Upper lobe of right lung (tissue), 1 donor: ENCODE measurements at regions not wholly inside any gene's neighbourhood (a gene's known extent, or its start where the extent isn't known, plus 50 kb on each side); places are given as distances from the start of the nearest gene placed in this dataset.
"Not testable (repeated sequence)": the region's sequence is repeated elsewhere in the genome, so short reads cannot be mapped to it uniquely, and the experiment has no call there.

ENCODE experiments used
- ATAC-seq: fragments of 200-7000 bp; cut with Tn5 transposase; one replicate; pipeline ENCODE4 v1.9.1; 2020; ENCODE audit warnings: mild to moderate bottlenecking, moderate library complexity
- DNase-seq: peaks from one replicate; pipeline ENCODE4 v3.0.0-alpha.2; 2020
- H3K27ac ChIP-seq: fragments of 200-600 bp; one replicate; pipeline ENCODE4 v1.8.0; 2022
- H3K27me3 ChIP-seq: fragments of 200-600 bp; one replicate; pipeline ENCODE4 v1.8.0; 2022; ENCODE audit warnings: mild to moderate bottlenecking
- H3K36me3 ChIP-seq: fragments of 200-600 bp; one replicate; pipeline ENCODE4 v1.8.0; 2022
- H3K4me1 ChIP-seq: fragments of 200-600 bp; one replicate; pipeline ENCODE4 v1.8.0; 2022
- H3K4me3 ChIP-seq: fragments of 200-600 bp; one replicate; pipeline ENCODE4 v1.8.0; 2022; ENCODE audit warnings: mild to moderate bottlenecking
- H3K9me3 ChIP-seq: fragments of 200-600 bp; one replicate; pipeline ENCODE4 v1.8.0; 2022
- intact Hi-C: fragments of 100-400 bp; cut with DNase I; formaldehyde crosslinking; loops from one replicate; pipeline ENCODE4 v1.11.0; 2022
- TF ChIP-seq, protein P1 (sequence below): fragments of 200-600 bp; IDR thresholded peaks from one replicate; pipeline ENCODE4 v1.8.0; 2022; ENCODE audit warnings: antibody characterized with exemption
- donor health status: DM: no; HTN: yes; CAD: no; lungs with severe emphysema.

DNA sequence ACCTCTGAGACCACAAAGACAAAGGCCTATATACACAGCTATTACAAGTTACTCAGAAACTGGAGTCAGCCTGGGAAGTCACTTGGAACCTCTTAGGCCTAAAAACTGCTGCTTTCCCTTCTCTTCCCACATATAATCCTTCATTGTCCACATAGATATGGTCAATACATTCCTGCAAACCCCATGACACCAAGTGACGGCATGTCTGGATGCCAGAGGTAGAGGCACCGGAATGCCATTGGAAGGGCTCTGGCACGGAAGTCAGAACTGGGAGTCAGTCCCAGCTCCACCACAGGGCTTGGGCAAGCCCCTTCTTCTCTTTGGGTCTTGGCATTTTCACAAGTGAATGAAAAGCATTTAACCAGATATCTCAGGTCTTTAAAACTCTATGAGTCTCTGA lies 204.7 kb downstream of the MATN1 start:
- no peaks in the 10 kb centered on the region for H3K36me3 ChIP-seq
- H3K4me1 ChIP-seq = peaks cover 5% of the 10 kb centered on the region
- no peak overlapping the region for H3K27ac ChIP-seq
- H3K4me3 ChIP-seq = no peak overlapping the region
- H3K9me3 ChIP-seq = no peaks in the 10 kb centered on the region
- no peaks in the 10 kb centered on the region for H3K27me3 ChIP-seq
- no peak for ATAC-seq
- TF ChIP-seq, protein P1, sequence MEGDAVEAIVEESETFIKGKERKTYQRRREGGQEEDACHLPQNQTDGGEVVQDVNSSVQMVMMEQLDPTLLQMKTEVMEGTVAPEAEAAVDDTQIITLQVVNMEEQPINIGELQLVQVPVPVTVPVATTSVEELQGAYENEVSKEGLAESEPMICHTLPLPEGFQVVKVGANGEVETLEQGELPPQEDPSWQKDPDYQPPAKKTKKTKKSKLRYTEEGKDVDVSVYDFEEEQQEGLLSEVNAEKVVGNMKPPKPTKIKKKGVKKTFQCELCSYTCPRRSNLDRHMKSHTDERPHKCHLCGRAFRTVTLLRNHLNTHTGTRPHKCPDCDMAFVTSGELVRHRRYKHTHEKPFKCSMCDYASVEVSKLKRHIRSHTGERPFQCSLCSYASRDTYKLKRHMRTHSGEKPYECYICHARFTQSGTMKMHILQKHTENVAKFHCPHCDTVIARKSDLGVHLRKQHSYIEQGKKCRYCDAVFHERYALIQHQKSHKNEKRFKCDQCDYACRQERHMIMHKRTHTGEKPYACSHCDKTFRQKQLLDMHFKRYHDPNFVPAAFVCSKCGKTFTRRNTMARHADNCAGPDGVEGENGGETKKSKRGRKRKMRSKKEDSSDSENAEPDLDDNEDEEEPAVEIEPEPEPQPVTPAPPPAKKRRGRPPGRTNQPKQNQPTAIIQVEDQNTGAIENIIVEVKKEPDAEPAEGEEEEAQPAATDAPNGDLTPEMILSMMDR = no peak
- intact Hi-C loops = no loop called here
- no peak for DNase-seq

DNA sequence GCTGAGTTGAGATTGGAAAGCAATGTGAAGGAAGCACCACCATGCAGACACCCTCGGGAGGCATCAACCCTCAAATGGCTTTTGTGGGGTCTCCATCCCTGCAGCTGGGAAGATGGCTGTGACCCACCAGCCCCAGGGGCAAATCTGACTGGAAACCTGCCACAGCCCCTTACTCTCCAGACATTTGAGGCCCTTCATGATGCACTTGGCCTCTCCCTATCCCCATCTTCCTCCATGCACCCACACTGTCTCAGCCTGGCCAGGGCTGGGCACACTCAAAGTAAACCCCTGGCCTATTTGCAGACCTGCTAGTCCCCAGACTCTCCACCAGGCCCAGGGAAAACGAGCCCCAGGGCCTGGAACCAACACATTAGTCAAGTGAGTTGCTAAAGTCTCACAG lies 205.2 kb downstream of the MATN1 start:
- intact Hi-C loops = no loop called here
- no peak for DNase-seq
- H3K27me3 ChIP-seq = no peaks in the 10 kb centered on the region

DNA sequence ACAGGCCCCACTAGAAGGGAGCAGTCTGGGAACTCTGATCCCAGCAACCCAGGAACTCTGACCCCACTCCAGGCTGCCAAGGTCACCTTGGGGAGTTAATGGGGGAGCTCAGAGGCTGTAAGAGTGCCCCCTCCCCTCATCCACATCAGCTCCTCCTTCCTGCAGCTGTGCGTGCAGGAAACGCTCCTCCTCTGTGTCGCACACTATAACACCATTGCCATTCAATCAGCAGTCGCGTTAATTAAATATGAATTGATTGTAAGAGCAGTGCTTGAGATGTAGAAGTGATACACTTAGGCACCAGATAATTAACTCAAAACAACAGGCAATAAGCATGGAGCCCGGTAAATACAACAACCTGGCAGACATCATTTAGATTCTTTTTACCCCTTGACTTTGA lies 205.7 kb downstream of the MATN1 start:
- H3K27me3 ChIP-seq, H3K4me1 ChIP-seq, DNase-seq, ATAC-seq, H3K27ac ChIP-seq, intact Hi-C loops, H3K36me3 ChIP-seq, H3K9me3 ChIP-seq, H3K4me3 ChIP-seq: not testable (repeated sequence)

More for the DNA sequence above, 205.2 kb downstream of the MATN1 start:
- no peaks in the 10 kb centered on the region for H3K36me3 ChIP-seq
- peaks cover 5% of the 10 kb centered on the region for H3K4me1 ChIP-seq
- H3K27ac ChIP-seq = no peak overlapping the region
- no peaks in the 10 kb centered on the region for H3K9me3 ChIP-seq
- TF ChIP-seq, protein P1 = no peak
- ATAC-seq = no peak
- H3K4me3 ChIP-seq = no peak overlapping the region

DNA sequence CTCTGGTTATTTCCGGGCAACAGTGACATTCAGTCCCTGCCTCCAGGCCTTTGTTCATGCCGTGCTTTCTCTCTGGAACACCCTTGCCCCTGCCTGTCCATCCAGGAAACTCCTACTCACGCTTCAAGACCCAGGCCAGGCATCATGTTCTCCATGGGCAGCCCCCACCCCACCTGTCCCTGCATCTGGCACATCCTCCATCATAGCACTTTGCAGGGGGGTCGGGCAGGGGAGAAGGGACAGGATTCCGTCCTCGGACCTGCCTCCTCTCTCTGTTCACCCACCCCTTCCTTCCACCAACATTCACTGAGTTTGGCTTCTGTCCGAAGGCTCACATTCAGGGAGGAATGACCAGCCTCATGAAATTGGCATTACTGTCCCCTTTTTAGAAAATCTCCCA lies 206.1 kb downstream of the MATN1 start:
- H3K36me3 ChIP-seq, H3K4me1 ChIP-seq, H3K9me3 ChIP-seq, H3K27me3 ChIP-seq, DNase-seq, H3K4me3 ChIP-seq, ATAC-seq, H3K27ac ChIP-seq, intact Hi-C loops: not testable (repeated sequence)

DNA sequence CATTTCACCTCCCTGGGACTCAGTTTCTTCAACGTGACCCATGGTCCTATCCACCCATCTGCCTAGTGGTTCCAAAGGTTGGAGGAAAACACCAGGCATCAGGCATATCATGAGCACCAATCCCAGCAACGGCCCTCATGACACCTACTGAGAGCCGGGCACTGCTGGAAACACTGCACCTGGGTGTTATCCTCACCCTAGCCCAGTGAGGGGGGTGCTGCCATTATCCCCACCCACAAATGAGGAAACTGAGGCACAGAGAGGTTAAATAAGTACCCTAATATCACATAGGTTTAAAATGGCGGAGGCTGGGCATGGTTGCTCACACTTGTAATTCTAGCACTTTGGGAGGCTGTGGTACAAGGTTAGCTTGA lies 206.9 kb downstream of the MATN1 start:
- no peak for DNase-seq
- H3K36me3 ChIP-seq = no peaks in the 10 kb centered on the region
- no peaks in the 10 kb centered on the region for H3K27me3 ChIP-seq
- intact Hi-C loops = no loop called here
- TF ChIP-seq, protein P1 = no peak
- no peak for ATAC-seq
- H3K9me3 ChIP-seq = no peaks in the 10 kb centered on the region
- no peak overlapping the region for H3K27ac ChIP-seq
- H3K4me3 ChIP-seq = no peak overlapping the region
- no peaks in the 10 kb centered on the region for H3K4me1 ChIP-seq

DNA sequence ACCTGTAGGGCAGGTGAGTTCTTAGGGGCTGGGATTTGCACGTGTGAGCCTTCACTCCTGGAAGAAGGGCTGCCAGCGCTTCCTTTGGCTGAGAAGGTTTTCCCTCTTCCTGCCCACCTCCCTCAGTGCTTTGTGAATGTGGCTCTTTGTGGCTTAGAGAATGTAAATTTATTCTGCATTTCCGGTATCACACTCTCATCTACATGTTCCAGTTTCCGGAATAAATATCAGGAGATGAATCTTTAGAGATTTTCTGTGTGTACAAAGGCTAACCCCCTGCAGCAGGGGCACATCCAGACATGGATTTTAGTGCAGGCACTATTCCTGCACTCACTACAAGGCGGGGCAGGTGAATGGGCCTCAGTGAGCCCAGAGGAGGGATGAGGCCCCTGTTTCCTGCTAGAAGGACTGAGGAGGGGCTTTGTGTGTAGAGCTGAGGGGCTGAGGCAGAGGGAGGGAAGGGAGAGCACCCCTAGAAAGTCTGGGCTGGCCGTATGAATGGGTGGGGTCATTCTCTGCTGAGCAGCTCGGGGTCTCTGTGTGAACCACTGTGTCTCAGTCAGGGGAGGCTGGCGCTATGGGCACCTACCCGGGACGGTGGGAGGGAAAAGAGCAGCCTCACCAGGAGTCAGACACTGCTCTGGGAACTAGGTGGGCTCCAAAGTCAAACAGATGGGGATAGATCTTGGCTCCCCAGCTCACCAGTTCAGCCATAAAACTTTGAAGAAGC lies 207.5 kb downstream of the MATN1 start:
- ATAC-seq = no peak
- Histone ChIP-seq H3K36me3 (no peaks in the 10 kb centered on the region), H3K4me1 (no peaks in the 10 kb centered on the region), H3K4me3 (no peak overlapping the region), H3K27me3 (no peaks in the 10 kb centered on the region), H3K9me3 (no peaks in the 10 kb centered on the region), H3K27ac (no peak overlapping the region)
- TF ChIP-seq, protein P1 = no peak
- intact Hi-C loops = no loop called here
- DNase-seq = no peak

DNA sequence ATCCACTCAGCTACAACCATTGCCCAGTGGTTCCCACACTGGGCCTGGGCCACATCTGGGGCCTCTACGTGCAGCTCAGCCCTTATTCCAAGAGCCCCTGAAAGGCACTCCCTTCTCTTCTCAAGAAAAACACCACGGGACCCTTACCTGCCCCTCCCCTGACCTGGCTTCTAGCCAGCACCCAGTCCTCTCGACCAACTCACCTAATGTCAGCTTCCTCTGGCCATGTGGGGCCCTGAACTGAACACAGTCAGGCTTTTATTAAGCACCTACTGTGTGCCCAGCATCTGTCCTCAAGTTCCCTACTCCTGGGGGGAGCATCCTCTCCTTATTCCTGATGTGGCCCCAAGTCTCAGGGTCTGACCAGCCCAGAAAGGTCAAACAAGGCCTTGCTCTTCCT lies 208.4 kb downstream of the MATN1 start:
- intact Hi-C loops = no loop called here
- TF ChIP-seq, protein P1 = no peak
- no peaks in the 10 kb centered on the region for H3K36me3 ChIP-seq
- no peaks in the 10 kb centered on the region for H3K9me3 ChIP-seq
- H3K4me1 ChIP-seq = no peaks in the 10 kb centered on the region
- DNase-seq (no peak), ATAC-seq (no peak)
- H3K4me3 ChIP-seq = no peak overlapping the region
- H3K27ac ChIP-seq = no peak overlapping the region
- peaks cover 7% of the 10 kb centered on the region for H3K27me3 ChIP-seq
